ENCODE measurements at regions not wholly inside any gene's neighbourhood (a gene's known extent, or its start where the extent isn't known, plus 50 kb on each side); places are given as distances from the start of the nearest gene placed in this dataset.

DNA sequence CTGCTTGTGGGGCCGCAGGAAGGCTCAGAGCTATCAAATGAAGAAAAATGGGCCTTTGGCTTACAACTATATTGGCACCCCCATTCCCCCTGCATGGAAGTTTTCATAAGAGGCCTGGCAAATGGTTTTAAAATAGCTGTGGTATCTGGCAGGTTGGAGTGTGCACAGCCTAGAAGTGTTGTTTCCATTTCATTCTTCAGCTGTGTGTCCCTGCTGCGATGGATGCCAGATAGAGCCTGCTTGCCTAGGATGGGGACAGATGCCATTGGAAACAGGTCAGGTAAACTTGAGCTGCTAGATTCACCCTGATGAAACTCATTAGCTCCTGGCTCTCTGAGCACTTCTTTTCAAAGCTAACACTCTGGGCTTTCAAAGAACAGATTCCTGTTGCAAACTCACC, 183.3 kb downstream of the IRX1 start:
- no peak for TF ChIP-seq CTCF (IDR thresholded peaks at IDR 0.05)
- no peak for TF ChIP-seq ZFX (IDR thresholded peaks at IDR 0.05; ENCODE audit: borderline replicate concordance)

Data from 22Rv1 (cell line).